ENCODE measurements at regions not wholly inside any gene's neighbourhood (a gene's known extent, or its start where the extent isn't known, plus 50 kb on each side); places are given as distances from the start of the nearest gene placed in this dataset.
"Not testable (repeated sequence)": the region's sequence is repeated elsewhere in the genome, so short reads cannot be mapped to it uniquely, and the experiment has no call there.

DNA sequence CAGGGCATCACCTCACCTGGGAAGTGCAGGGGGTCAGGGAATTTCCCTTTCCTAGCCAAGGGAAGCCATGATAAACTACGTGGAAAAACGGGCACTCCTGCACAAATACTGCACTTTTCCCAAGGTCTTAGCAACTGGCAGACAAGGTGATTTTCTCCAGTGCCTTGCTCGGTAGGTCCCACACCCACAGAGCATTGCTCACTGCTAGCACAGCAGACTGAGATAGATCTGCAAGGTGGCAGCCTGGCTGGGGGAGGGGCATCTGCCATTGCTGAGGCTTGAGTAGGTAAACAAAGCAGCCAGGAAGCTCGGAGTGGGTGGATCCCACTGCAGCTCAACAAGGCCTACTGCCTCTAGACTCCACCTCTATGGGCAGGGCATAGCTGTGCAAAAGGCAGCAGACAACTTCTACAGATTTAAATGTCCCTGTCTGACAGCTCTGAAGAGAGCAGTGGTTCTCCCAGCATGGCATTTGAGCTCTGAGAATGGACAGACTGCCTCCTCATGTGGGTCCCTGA lies 111.5 kb upstream of the FIBIN start:
- TF ChIP-seq, protein P1, sequence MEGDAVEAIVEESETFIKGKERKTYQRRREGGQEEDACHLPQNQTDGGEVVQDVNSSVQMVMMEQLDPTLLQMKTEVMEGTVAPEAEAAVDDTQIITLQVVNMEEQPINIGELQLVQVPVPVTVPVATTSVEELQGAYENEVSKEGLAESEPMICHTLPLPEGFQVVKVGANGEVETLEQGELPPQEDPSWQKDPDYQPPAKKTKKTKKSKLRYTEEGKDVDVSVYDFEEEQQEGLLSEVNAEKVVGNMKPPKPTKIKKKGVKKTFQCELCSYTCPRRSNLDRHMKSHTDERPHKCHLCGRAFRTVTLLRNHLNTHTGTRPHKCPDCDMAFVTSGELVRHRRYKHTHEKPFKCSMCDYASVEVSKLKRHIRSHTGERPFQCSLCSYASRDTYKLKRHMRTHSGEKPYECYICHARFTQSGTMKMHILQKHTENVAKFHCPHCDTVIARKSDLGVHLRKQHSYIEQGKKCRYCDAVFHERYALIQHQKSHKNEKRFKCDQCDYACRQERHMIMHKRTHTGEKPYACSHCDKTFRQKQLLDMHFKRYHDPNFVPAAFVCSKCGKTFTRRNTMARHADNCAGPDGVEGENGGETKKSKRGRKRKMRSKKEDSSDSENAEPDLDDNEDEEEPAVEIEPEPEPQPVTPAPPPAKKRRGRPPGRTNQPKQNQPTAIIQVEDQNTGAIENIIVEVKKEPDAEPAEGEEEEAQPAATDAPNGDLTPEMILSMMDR (IDR thresholded peaks at IDR 0.05): not testable (repeated sequence)
- TF ChIP-seq POLR2A (IDR thresholded peaks at IDR 0.05): not testable (repeated sequence)

All from body of pancreas (tissue), 4 donors.